ENCODE measurements at regions not wholly inside any gene's neighbourhood (a gene's known extent, or its start where the extent isn't known, plus 50 kb on each side); places are given as distances from the start of the nearest gene placed in this dataset.

DNA sequence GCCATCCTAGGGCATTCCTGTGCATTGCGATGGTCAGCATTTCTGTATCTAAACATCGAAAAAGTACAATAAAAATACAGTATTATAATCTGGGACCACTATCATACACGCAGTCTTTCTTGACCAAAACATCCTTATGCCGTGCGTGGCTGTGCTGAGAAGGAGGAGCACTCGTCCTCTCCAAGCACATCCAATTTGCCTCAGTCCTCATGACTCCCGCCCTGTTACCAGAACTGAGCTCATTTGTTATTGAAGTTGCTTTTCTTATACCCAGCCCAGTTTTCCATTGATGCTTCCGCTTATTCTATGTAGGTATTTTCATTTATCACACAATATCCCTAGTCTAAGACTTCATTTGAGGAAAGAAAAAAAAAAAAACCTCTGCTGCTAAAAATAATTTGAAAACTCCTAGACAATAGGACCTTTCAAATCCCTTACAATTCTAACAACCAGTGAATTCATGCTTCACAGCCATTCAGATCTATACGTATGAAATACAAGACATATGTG, 236.9 kb upstream of the PLEKHG7 start:
- peak; percentile 75 for DNase-seq (ENCODE audit: low spot score)

DNA sequence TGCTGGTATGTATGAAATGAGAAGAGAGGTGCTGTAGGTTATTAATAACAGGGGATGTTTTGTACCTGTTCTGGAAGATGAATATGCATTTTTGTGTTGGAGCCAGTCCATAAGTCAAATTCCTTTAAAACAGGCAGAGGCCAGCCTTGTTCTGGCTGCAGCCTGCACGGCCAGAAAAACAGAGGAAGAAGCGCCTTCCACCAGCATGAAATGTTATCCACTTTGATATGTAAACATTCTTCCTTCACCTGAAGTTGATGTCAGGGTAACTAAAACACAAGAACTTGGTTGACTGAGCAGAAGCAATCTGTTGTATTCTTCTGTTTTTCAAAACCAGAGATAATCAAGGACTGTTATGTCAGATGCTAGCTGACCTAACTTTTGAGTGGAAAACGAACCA, 237.9 kb upstream of the PLEKHG7 start:
- DNase-seq (ENCODE audit: low spot score): no peak

DNA sequence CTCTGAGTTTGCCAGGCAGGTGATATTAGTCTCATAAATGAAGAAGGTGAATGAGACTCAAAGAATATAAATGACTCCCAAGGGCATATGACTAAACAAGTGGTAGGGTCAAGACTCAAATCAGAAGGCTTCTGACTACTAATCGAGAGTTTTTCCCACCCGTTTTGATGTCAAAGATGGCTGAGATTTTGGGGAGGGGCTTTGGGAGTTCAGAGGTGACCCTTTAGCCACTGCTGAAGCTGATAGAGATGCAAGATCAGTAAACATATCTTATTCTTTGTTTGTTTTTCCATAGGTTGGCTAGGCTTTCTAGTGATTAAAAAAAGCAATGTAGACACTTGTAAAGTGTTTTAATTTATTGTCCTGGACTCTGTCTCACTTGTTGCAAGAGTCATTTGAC, 239.6 kb upstream of the PLEKHG7 start:
- no peak for DNase-seq (ENCODE audit: low spot score)

DNA sequence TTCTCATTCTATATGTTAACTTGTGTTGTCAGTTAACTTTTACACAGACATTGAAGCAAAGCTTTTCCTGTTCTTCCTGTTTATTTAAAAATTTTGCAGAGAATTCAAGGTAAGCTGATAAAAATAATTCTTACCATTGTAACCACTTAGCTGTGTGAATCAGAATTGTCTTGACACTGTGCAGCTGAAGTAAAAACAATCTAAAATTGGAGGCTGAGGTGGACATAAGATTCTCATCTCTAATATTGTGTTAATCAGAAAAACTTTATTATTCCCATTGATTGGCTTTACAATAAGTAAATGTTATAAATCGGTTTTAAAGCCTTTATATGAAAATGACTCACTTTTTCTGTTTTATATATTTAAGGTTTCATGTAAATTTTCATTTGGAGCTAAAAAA, 240.3 kb upstream of the PLEKHG7 start:
- no peak for DNase-seq (ENCODE audit: low spot score)

DNA sequence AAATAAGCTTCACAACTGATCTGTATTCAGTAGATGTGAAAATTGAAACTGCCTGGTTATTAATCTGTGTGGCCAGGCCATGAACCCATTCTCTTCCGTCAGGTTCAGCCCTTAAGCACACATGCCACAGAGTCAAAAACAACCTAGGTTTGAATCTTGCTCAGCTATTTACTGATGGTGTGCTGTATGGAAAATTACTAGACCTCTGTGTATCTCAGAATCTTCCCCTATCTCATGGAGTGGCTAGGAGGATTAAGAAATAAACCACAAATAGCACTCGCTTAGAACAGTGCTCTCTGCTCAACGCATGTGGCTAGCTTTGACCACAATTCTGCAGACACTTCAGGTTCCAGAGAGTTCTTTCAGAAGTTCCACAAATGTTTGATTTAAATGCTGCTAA, 240.7 kb upstream of the PLEKHG7 start:
- no peak for DNase-seq (ENCODE audit: low spot score)

DNA sequence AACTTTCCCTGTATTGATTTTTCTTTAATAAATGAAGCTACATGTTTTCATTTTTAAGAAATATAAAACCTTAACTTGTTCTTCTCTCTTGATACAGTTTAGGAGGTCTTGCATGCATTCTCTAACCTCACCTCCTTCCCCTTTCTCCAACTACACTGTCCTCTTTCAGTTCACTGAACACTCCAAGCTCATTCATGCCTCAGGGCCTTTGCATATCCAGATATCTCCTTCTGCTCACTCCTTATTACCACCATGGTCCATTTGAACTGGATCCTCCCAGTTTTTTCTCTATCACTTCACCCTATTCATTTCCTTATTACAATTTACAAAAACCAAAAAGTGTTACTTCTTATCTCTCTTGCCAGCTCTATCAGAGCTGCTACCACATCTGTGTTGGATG, 242.9 kb upstream of the PLEKHG7 start:
- DNase-seq (ENCODE audit: low spot score): no peak

DNA sequence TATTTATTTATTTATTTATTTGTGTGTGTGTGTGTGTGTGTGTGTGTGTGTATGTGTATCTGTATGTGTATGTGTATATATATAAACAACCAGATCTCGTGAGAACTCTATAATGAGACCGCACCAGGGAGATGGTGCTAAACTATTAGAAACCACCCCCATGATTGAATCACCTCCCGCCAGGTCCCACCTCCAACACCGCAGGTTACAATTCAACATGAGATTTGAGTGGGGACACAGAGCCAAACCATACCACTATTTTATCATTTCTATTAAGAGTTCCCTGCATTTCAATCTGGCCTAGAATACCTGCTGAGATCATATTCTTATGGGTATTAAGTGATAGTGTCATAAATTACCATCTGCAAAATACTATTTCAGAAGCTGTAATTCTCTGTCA, 243.8 kb upstream of the PLEKHG7 start:
- DNase-seq (ENCODE audit: low spot score): no peak

DNA sequence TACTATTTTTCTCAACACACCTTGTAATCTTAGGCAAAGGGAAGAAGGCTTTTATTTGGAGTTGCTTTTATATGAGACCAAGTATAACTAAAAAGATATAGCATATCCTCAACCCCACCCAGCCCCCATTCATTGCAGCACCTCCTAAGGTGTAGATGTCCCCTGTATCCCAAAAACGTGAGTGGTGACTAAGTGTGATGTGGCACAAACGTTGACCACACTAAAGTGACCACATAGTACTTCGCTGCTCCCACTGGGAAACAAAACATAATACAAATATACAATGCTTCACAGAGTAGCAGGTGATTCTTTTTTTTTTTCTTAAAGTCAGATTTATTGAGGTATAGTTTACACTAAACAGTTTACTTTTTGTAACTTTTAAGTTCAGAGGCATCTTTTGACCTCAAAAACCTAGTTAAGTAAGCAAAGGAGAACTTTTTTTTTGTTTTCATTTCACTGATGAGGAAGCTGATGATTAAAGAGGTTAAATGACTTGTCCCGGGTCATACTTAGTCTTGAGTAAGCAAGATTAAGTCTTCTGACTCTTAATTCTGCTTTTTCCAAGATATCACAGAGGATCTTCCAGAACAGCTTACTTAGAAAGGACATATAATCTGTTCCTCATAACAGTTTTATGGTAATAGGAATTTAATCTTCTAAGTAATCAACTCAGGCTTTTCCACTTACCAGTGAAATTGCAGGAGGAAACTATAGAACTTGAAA, 245.2 kb upstream of the PLEKHG7 start:
- no peak for DNase-seq (ENCODE audit: low spot score)

DNA sequence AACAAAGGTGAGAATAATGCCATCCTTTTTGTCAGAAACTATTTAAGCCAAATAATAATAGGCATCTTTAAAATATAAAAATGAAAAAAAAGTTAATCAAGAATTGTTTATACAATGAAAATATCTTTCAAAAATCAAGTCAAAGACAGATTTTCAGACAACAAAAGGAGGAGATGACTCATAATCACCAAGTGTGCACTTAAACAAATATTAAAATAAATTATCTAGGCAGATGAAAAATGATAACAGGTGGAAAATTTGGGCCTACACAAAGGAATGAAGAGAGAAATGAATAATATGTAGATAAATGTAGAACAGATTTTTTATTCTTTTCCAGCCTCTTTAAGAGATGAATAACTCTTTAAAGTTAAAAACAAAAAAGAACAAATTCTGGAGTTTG, 250.0 kb upstream of the PLEKHG7 start:
- DNase-seq (ENCODE audit: low spot score): no peak

DNA sequence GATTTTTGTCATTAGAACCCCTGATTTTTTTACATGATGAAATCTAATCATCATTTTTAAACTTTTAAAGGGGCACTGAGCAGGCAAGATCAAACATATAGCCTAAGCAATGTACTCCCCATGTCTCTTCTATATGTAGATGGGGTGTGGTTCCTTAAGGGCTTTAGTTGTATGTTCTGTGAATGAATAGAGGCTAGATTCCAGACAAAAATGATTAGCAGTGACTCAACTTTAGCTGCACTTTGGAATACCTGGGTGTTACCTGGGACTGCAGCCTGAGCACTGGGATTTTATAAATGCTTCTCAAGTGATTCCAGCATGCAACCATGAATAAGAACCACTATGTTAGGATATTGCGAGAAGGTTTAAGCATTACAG, 256.7 kb upstream of the PLEKHG7 start:
- no peak for DNase-seq (ENCODE audit: low spot score)

DNA sequence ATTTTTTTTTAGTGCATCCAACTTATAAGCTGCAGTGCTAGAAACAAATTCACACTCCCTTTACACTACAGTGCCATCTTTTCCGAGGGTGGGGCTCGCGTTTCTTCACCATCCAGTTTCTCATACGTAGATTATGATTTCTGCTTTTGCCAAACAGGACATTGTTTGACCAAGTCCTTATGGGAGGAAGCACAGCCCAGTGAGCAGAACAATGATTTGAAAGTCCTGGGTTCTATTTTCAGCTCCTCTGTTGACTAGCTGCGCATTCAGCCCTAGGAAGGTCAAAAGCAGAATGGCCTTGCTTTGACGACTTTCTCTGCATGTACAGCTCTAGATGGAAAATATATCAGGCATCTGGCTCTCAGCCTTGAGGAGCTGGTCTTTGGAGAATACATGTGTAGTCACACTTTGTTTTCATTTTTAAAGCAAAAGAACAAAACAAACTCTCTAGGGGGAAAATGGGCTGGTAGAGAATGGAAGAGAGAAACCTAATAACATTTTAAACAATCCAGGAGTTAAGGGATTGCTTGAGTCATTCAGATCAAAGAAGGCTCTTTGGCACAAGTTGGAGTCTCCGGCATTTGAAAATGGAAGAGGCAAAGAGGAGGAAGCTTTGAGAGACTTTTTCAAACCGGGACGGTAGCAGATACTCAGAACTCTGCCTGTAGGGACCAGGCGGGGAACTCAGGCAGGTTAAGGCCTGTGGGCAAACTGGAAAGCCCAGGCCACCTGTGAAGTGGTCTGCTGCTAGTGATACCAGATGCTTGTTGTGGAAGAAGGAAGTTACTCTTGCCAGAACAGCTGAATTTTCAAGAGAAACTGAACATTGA, 257.3 kb upstream of the PLEKHG7 start:
- DNase-seq (ENCODE audit: low spot score): no peak

DNA sequence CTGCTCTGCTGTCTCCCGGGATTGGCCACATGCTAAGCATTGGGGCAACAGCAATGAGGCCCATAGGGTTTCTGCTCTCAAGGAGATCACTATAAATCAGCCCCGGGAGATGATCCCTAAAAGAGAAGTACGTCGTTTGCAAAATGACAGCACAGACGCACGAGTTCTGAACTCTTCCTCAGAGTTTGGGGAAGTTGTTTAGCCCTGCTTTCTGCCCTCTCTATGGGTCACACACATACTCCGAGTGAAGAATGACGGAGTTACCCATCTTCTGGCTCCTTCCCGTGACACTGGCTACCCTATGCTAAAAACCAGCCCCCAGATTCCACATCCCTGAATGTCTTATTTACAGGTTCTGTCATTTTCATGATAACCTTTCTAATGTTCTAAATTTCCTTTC, 258.0 kb upstream of the PLEKHG7 start:
- DNase-seq (ENCODE audit: low spot score): no peak

DNA sequence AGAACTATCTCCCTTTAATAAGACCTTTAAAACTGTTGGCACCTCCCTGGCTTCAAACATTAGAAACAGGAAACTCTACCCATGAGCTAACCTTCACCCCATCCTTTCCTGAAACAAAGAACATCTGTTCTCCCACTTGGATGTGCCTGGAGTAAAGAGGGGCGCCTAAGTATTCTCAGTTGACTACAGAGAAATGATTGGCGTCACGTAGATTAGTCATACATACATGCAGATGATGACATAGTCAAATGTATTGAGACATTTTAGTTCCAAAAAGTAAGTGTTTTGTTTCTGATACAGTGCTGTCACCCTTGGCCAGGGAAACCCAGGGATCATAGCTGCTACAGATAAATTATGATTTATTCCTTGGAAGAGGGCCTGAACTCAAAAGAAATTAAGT, 260.0 kb upstream of the PLEKHG7 start:
- peak; percentile 96 for DNase-seq (ENCODE audit: low spot score)

DNA sequence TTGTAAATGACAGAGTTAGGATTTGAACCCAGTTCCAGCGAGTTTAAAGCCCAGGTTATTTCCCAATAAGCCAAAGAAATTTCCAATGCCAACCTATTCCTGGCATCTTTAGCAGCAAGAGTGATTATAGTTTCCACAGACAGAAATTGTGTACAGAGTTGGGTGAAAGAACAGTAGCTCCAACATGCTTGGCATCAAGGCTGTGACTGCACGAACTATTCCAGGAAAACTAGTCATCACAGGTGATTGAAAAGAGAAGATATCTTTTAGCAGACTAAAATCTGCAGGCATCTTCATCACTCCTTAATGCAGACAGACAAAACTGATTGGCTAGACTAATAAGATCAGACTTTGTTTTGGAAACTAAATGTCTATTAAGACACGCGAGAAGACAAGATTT, 262.7 kb upstream of the PLEKHG7 start:
- no peak for DNase-seq (ENCODE audit: low spot score)

DNA sequence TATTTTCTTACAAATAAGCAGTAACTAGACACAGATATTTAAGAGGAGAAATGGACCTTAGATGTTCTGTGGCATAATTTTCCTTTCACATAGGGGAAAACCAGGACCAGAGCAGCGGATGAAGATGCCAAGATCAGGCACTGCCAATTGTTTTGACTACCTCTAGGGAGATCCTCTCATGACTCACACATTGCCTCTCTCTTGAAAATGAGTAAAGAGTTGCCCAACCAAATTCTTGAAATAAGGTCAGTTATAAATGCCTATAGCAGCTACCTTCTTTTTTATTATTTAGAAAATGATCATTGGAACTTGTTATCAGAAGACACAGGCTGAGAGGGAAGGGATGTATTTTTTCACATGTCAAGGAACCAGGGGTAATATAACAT, 263.4 kb upstream of the PLEKHG7 start:
- DNase-seq (ENCODE audit: low spot score): peak; percentile 63

DNA sequence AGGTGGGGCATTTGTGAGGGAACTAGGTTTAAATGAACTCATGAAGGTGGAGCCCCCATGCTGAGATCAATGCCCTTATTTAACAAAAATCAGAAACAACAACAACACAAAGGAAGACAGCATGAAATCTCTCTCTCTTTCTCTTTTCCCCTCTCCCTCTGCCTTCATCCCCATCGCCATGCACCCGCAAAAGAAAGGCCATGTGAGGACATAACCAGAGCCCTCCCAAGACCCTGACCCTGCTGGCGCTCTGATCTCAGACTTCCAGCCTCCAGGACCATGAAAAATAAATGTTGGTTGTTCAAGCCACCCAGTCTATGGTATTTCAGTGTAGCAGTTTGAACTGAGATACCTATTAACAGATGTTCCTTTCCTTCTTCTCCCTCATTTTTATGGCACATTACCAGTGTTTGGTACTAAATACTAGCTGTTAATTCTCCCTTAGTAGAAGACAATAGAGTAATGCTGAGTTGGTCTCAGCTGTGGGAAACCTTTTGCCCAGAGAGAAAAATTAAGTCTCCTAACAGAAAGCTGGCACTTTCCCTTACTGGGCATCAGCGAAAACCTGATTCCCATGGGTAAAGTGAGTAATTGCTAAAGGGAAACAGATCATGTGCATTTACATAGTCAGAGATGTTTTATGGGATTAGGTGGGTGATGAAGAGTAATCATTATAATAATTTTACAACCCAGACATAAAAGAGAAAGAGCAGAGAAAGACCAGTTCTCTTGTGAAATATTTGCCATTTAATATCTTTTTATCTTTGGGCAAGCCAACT, 264.0 kb upstream of the PLEKHG7 start:
- DNase-seq (ENCODE audit: low spot score): peak; percentile 54

DNA sequence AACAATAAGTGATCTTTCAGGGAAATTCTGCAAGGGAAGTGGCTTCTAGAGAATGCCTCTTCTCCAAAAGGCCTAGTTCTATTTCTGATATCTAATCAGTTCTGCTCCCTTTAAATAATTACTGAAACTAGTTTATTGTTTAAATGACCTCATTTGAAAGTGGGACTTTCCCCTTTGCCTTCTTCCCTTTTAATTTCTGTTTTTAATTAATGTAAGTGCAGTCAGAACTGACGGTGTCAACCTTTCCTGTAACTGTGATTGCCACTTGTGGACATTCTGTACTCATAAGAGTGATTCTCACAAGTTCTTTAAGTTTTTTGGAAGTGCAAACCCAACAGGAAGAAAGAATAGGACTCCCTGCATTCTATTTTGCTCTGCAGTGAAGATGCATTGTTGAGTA, 265.3 kb upstream of the PLEKHG7 start:
- no peak for DNase-seq (ENCODE audit: low spot score)

DNA sequence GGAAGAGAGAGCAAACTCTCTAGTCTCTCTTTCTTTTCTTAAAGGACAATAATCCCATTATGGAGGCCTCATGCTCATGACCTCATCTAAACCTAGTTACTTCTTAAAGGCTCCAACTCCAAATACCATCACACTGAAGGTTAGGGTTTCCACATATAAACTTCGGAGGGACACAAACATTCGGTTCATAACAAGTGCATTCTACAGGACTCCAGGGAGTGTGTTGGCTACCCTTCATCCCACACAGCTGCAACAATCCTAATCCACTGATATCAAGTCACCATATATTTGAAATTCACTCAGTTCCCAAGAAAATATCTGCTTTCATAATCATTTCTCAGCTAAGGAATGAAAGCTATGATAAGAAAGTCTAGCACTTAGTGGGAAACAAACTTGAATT, 265.9 kb upstream of the PLEKHG7 start:
- no peak for DNase-seq (ENCODE audit: low spot score)

DNA sequence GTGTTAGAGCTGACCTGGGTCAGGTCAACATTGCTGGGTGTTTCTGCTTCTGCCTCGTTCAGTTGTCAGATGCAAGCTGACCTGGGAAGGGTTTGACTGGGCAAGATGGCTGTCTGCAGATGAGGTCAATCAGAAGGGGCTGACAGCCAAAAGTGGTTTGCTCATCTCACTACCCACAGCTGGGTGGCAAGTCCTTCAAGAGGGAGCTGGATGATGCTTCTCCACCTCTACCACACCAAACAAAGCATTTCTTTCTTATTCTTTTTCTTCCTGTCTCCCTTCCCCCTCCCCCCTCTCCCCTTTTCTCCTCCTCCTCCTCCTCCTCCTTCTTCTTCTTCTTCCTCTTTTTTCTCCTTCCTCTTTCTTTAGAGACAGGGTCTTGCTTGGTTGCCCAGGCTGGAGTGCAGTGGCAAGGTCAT, 268.2 kb upstream of the PLEKHG7 start:
- DNase-seq (ENCODE audit: low spot score): no peak

DNA sequence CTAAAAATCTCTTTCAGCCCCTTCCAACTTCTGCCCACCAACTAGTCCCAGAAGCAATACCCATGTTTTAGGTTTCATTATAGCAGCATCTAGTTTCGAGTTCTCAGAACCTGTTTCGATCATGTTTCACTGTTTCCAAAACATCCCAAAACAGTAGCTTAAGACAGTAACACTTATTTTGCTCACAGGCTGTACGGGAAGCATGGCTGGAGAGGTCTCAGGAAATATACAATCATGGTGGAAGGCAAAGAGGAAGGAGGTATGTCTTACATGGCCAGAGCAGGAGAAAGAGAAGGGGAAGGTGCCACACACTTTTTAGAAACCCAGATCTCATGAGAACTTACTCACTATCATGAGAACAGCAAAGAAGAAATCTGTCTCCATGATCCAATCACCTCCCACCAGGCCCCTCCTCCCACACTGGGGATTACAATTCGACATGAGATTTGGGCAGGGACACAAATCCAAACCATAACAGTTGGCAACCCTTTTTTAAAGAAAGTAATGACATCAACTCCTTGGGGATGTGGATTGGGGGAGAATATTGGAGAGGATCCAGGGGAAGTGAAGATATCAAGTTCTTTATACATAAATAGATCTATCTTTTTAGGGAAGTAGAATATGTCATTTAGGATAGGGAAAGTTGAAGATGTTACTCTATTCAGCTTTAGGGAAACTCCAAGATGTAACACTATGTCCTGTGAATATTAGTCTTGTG, 269.9 kb upstream of the PLEKHG7 start:
- no peak for DNase-seq (ENCODE audit: low spot score)

DNA sequence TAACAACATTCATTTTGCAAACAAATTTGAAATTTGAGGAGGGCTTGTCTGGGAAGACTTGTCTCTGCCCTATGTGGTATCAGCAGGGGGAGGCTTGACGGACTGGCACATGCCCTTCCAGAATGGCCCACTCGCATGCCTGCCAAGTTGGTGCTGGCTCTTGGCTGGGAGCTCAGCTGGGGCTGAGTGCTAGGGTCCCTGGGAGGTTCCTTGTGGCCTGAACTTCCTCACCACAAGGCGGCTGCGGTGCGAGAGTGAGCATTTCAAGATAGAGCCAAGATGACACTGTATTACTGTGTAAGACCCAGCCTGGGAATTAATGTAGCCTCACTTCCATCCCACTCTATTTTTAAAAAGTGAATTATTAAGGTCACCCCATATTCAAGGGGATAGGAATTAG, 271.6 kb upstream of the PLEKHG7 start:
- no peak for DNase-seq (ENCODE audit: low spot score)

DNA sequence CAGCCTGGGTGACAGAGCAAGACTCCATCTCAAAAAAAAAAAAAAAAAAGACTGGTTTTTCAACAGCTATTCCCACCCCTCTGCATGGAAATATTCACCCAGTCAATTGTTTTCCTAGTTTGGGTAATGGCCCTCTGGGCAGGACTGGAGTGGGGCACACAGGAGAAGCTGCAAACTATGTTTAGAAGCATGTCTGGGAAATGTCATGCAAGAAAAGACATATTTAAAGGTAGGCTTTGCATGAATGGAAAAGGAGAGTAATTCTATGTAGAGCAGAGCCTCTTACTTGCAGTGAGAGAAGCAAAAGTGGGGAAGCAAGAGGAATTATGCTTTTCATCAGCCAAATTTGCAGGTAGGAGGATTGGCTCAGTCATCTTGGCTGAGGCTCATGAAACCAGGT, 276.5 kb upstream of the PLEKHG7 start:
- DNase-seq (ENCODE audit: low spot score): no peak

Measured in COLO829 (cell line).